ENCODE measurements at regions not wholly inside any gene's neighbourhood (a gene's known extent, or its start where the extent isn't known, plus 50 kb on each side); places are given as distances from the start of the nearest gene placed in this dataset.

- TF ChIP-seq EZH2 (IDR thresholded peaks at IDR 0.05; ENCODE audit: insufficient read depth, poor library complexity, severe bottlenecking) (no peak), EZH2phosphoT487 (IDR thresholded peaks at IDR 0.05; ENCODE audit: insufficient read depth, low read depth) (no peak)
Measured at GRCh38 chr13:106003651-106004050, 531.8 kb downstream of the EFNB2 start.
